ENCODE measurements at regions not wholly inside any gene's neighbourhood (a gene's known extent, or its start where the extent isn't known, plus 50 kb on each side); places are given as distances from the start of the nearest gene placed in this dataset.
A peak's percentile ranks its signal among the peaks of the same experiment; 100 is the strongest.

GRCh38 chr1:8120693-8121260 lies 94.7 kb upstream of the ERRFI1 start (continued):
- TF ChIP-seq CEBPG (CRISPR knock-in tag; IDR thresholded peaks at IDR 0.05) (peak; percentile 91), HOXD1 (CRISPR knock-in tag; IDR thresholded peaks at IDR 0.05) (no peak; the same call in 1 of the 2 replicates), ZNF383 (CRISPR knock-in tag; IDR thresholded peaks at IDR 0.05; ENCODE audit: borderline replicate concordance) (no peak), CREB3 (CRISPR knock-in tag; IDR thresholded peaks at IDR 0.05) (no peak), KMT2B (CRISPR knock-in tag; IDR thresholded peaks at IDR 0.05) (peak; percentile 63; the same call in 1 of the 2 replicates), RFXANK (CRISPR knock-in tag; IDR thresholded peaks at IDR 0.05) (no peak), RNF2 (conservative IDR thresholded peaks at IDR 0.05; ENCODE audit: low read depth) (no peak), GMEB2 (CRISPR knock-in tag; IDR thresholded peaks at IDR 0.05; ENCODE audit: low read depth) (no peak), TFE3 (CRISPR knock-in tag; IDR thresholded peaks at IDR 0.05) (no peak; the same call in none of the 2 replicates), RFX1 (IDR thresholded peaks at IDR 0.05) (no peak), ZNF879 (CRISPR knock-in tag; IDR thresholded peaks at IDR 0.05) (no peak), IRF9 (CRISPR knock-in tag; IDR thresholded peaks at IDR 0.05; ENCODE audit: borderline replicate concordance) (no peak), PBX3 (CRISPR knock-in tag; IDR thresholded peaks at IDR 0.05; ENCODE audit: borderline replicate concordance) (no peak), JUND (CRISPR knock-in tag; IDR thresholded peaks at IDR 0.05) (no peak), U2AF2 (IDR thresholded peaks at IDR 0.05; ENCODE audit: low read depth, low read length) (no peak), ZNF777 (CRISPR knock-in tag; IDR thresholded peaks at IDR 0.05) (no peak), RXRB (CRISPR knock-in tag; IDR thresholded peaks at IDR 0.05; ENCODE audit: borderline replicate concordance) (peak; percentile 79), NR2C2 (CRISPR knock-in tag; IDR thresholded peaks at IDR 0.05; ENCODE audit: borderline replicate concordance) (peak; percentile 52; the same call in 1 of the 2 replicates), ZSCAN12 (CRISPR knock-in tag; IDR thresholded peaks at IDR 0.05) (no peak), BRD4 (CRISPR knock-in tag; IDR thresholded peaks at IDR 0.05) (no peak), ZNF784 (CRISPR knock-in tag; IDR thresholded peaks at IDR 0.05; ENCODE audit: borderline replicate concordance) (no peak), FIP1L1 (IDR thresholded peaks at IDR 0.05; ENCODE audit: borderline replicate concordance, insufficient read depth, low read depth, low read length) (no peak), GZF1 (CRISPR knock-in tag; IDR thresholded peaks at IDR 0.05) (peak; percentile 31; the same call in 1 of the 2 replicates), SMYD3 (CRISPR knock-in tag; IDR thresholded peaks at IDR 0.05) (0 out of 2 replicates have a peak, but pooled peaks have one; percentile 19), RBM22 (optimal IDR thresholded peaks at IDR 0.05; ENCODE audit: low read length) (no peak), MBD4 (IDR thresholded peaks at IDR 0.05; ENCODE audit: borderline replicate concordance, low read length) (0 out of 2 replicates have a peak, but pooled peaks have one; percentile 67)
